HG02973 (cell line): ENCODE measurements at regions not wholly inside any gene's neighbourhood (a gene's known extent, or its start where the extent isn't known, plus 50 kb on each side); places are given as distances from the start of the nearest gene placed in this dataset.

Source experiments
- ATAC-seq: cut with Tn5 transposase; IDR thresholded peaks from one replicate; pipeline ENCODE4 v1.9.1; 2021; ENCODE audit warnings: moderate library complexity; ENCODE audit not compliant: unreplicated experiment

- ATAC-seq, result no peak
Observed at GRCh38 chr9:91151718-91152095, 210.0 kb downstream of the AUH start.

GRCh38 chr9:91154686-91155085 is 207.0 kb downstream of the AUH start:
- ATAC-seq, result no peak

- ATAC-seq, result no peak
Observed at GRCh38 chr9:91155181-91155580, 206.5 kb downstream of the AUH start.

- no peak for ATAC-seq
Observed at GRCh38 chr9:91155746-91156376, 205.9 kb downstream of the AUH start.

- no peak for ATAC-seq
Observed at GRCh38 chr9:91156451-91157234, 205.1 kb downstream of the AUH start.

GRCh38 chr9:91157883-91158282 is 203.8 kb downstream of the AUH start:
- ATAC-seq, result no peak

- ATAC-seq, result no peak
Observed at GRCh38 chr9:91158286-91158685, 203.4 kb downstream of the AUH start.

GRCh38 chr9:91158946-91159345 is 202.8 kb downstream of the AUH start:
- ATAC-seq, result no peak

- no peak for ATAC-seq
Observed at GRCh38 chr9:91159664-91160121, 202.0 kb downstream of the AUH start.

- no peak for ATAC-seq
Observed at GRCh38 chr9:91160181-91160580, 201.5 kb downstream of the AUH start.

GRCh38 chr9:91160599-91161464 is 200.9 kb downstream of the AUH start:
- ATAC-seq, result no peak

- no peak for ATAC-seq
Observed at GRCh38 chr9:91161465-91162300, 200.0 kb downstream of the AUH start.

- ATAC-seq, result no peak
Observed at GRCh38 chr9:91162311-91162710, 199.4 kb downstream of the AUH start.

GRCh38 chr9:91162784-91163443 is 198.8 kb downstream of the AUH start:
- peak; percentile 53 for ATAC-seq

GRCh38 chr9:91163444-91163772 is 198.3 kb downstream of the AUH start:
- no peak for ATAC-seq

- no peak for ATAC-seq
Observed at GRCh38 chr9:91163773-91164471, 197.8 kb downstream of the AUH start.
